Endothelial cell of umbilical vein (primary cell): ENCODE measurements at regions not wholly inside any gene's neighbourhood (a gene's known extent, or its start where the extent isn't known, plus 50 kb on each side); places are given as distances from the start of the nearest gene placed in this dataset.

Source experiments
- BruUV-seq: library from RNA; stranded (reverse); fragments of 400-500 nt; replicated peaks from 2 replicates; lab custom pipeline; 2021; lab: Mats Ljungman, UMichigan
- CTCF ChIA-PET: fragments of 300-600, 350-600 bp; sonication (Branson Sonifier 250); formaldehyde crosslinking; loops from one replicate; lab custom pipeline; 2021; ENCODE audit warnings: antibody characterized with exemption, inconsistent platforms; lab: Charles Lee
- POLR2A ChIA-PET: fragments of 300-600, 350-600 bp; sonication (Branson Sonifier 250); formaldehyde crosslinking; loops from one replicate; lab custom pipeline; 2021; ENCODE audit warnings: antibody characterized with exemption, inconsistent platforms; lab: Charles Lee
- DNase-seq: peaks from one replicate; pipeline ENCODE4 v3.0.0-alpha.2; 2011; ENCODE audit warnings: low read depth, low spot score
- FAIRE-seq: peaks from 2 replicates; lab custom pipeline; 2011; peaks lifted over from hg19 to GRCh38; lab: Jason Lieb, UNC
- H2AFZ ChIP-seq: 2 replicates; pipeline ENCODE4 v1.6.0; 2012; ENCODE audit warnings: low read depth, low read length, control low read depth, inconsistent platforms
- H3K27ac ChIP-seq: 2 replicates; pipeline ENCODE4 v1.5.1; 2011; ENCODE audit warnings: low read depth, mild to moderate bottlenecking, control low read depth, low read length, moderate library complexity; ENCODE audit not compliant: insufficient read depth
- H3K27me3 ChIP-seq, 2 experiments: 2 replicates each; pipeline versions ENCODE4 v1.6.0 to v1.6.1; 2011; ENCODE audit warnings: low read length in 2 of 2, mixed read lengths in 1 of 2; ENCODE audit not compliant: control insufficient read depth in 2 of 2, insufficient read depth in 2 of 2
- H3K36me3 ChIP-seq, 2 experiments: 2 replicates in 1 of 2; 3 replicates in 1 of 2; pipeline ENCODE4 v1.5.1; 2011; ENCODE audit warnings: low read length in 2 of 2, mild to moderate bottlenecking in 1 of 2, moderate library complexity in 1 of 2; ENCODE audit not compliant: control insufficient read depth in 2 of 2, insufficient read depth in 2 of 2; ENCODE audit errors: extremely low read depth in 1 of 2
- H3K4me1 ChIP-seq: 3 replicates; pipeline ENCODE4 v1.5.1; 2011; ENCODE audit warnings: mild to moderate bottlenecking, low read length; ENCODE audit not compliant: control insufficient read depth, insufficient read depth; ENCODE audit errors: extremely low read depth
- H3K4me2 ChIP-seq: 2 replicates; pipeline ENCODE4 v1.6.1; 2011; ENCODE audit warnings: low read length, control low read depth, mixed read lengths; ENCODE audit not compliant: insufficient read depth
- H3K4me3 ChIP-seq, 3 experiments: fragments of 200-600 bp in 1 of 3; sonication (generic), shearing (Covaris generic) in 1 of 3; replicated peaks in 1 of 3; 2 replicates each; pipeline ENCODE4 v1.5.1; 2011 to 2016; ENCODE audit warnings: control low read depth in 3 of 3, low read length in 3 of 3, mild to moderate bottlenecking in 2 of 3, inconsistent platforms in 1 of 3, low read depth in 1 of 3, moderate library complexity in 1 of 3; ENCODE audit not compliant: insufficient read depth in 1 of 3
- H3K79me2 ChIP-seq: 2 replicates; pipeline ENCODE4 v1.6.0; 2012; ENCODE audit warnings: low read length, inconsistent platforms; ENCODE audit not compliant: control insufficient read depth, insufficient read depth
- H3K9ac ChIP-seq: replicated peaks from 2 replicates; pipeline ENCODE3; 2011; ENCODE audit warnings: low read length, control low read depth; ENCODE audit not compliant: insufficient read depth; ENCODE audit errors: extremely low read depth
- H3K9me1 ChIP-seq: replicated peaks from 3 replicates; pipeline ENCODE4 v1.6.0; 2011; ENCODE audit warnings: mild to moderate bottlenecking, low read length; ENCODE audit not compliant: control insufficient read depth, insufficient read depth; ENCODE audit errors: extremely low read depth
- H3K9me3 ChIP-seq: replicated peaks from 2 replicates; pipeline ENCODE4 v1.5.1; 2012; ENCODE audit warnings: low read length, inconsistent platforms; ENCODE audit not compliant: control insufficient read depth, insufficient read depth
- H4K20me1 ChIP-seq: replicated peaks from 2 replicates; pipeline ENCODE3; 2011; ENCODE audit warnings: mild to moderate bottlenecking, low read length; ENCODE audit not compliant: control insufficient read depth, insufficient read depth; ENCODE audit errors: extremely low read depth
- EZH2 ChIP-seq: IDR thresholded peaks from 2 replicates; pipeline ENCODE4 v1.6.1; 2012; ENCODE audit warnings: borderline replicate concordance, low read depth, mild to moderate bottlenecking, moderate library complexity, low read length, inconsistent platforms; ENCODE audit not compliant: severe bottlenecking
- FOS ChIP-seq: IDR thresholded peaks from 2 replicates; pipeline ENCODE4 v1.6.1; 2011; ENCODE audit warnings: mild to moderate bottlenecking, low read length, moderate library complexity, borderline replicate concordance; ENCODE audit not compliant: insufficient read depth
- dilution Hi-C: fragments of 300-500 bp; cut with MboI; formaldehyde crosslinking; loops from one replicate; pipeline ENCODE4 v1.15.0; 2019; ENCODE audit warnings: low sequenced_read_pairs; ENCODE audit not compliant: extremely low pct_ligation_motif_present
- intact Hi-C: fragments of 100-400 bp; cut with micrococcal nuclease; formaldehyde crosslinking; loops from one replicate; pipeline ENCODE4 v1.10.0; 2022
- TF ChIP-seq, protein P1 (sequence below), 2 donors: IDR thresholded peaks; 1 replicate in 1 of 2; 2 replicates in 1 of 2; pipeline ENCODE4 v1.5.1; 2011; ENCODE audit warnings: low read length in 2 of 2, mild to moderate bottlenecking in 2 of 2, moderate library complexity in 2 of 2, control low read depth in 1 of 2, inconsistent platforms in 1 of 2, low read depth in 1 of 2; ENCODE audit not compliant: insufficient read depth in 1 of 2; ENCODE audit errors: extremely low read depth in 1 of 2

DNA sequence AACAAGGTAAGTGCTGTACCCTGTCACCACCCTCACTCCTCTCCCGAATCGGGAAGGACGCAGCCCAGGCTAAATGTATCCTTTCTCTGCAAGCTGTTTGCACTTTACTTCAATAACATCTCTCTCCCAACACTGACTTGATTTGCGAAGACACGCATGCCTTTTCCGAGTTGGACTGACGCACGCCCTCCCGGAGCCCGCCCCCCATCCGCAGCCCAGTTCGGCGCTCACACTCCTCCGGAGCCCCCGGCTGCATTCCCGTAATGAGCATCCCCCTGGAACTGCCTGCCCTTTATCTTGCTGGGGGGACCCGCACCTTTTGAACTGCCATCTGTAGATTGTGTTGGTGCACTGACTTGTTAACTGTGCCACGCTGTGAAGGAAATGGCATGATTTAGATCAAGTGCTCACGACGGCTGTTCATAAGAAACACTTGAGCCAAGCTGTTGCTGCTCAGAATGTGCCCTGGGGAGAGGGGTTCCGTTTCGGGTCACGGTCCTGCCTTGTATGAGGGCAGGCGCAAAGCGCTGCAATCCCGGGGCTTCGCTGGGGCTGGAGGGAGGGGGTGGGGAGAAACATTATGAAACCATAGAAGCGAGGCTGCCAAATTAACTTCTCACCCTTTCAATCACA, 176.6 kb upstream of the CDKN3 start:
- H3K4me2 ChIP-seq, result peak overlapping the region; percentile 32
- peak overlapping the region in 2 of 3 experiments; percentile 13 to 15 for H3K4me3 ChIP-seq
- H3K9ac ChIP-seq, result no peak overlapping the region
- TF ChIP-seq, protein P1, sequence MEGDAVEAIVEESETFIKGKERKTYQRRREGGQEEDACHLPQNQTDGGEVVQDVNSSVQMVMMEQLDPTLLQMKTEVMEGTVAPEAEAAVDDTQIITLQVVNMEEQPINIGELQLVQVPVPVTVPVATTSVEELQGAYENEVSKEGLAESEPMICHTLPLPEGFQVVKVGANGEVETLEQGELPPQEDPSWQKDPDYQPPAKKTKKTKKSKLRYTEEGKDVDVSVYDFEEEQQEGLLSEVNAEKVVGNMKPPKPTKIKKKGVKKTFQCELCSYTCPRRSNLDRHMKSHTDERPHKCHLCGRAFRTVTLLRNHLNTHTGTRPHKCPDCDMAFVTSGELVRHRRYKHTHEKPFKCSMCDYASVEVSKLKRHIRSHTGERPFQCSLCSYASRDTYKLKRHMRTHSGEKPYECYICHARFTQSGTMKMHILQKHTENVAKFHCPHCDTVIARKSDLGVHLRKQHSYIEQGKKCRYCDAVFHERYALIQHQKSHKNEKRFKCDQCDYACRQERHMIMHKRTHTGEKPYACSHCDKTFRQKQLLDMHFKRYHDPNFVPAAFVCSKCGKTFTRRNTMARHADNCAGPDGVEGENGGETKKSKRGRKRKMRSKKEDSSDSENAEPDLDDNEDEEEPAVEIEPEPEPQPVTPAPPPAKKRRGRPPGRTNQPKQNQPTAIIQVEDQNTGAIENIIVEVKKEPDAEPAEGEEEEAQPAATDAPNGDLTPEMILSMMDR (IDR thresholded peaks at IDR 0.05; ENCODE audit: extremely low read depth in 1 of 2, insufficient read depth in 1 of 2, low read depth in 1 of 2, low read length in 2 of 2), result no peak
- TF ChIP-seq EZH2 (peak; percentile 30), FOS (no peak)
- peak; percentile 66 for FAIRE-seq
- H3K36me3 ChIP-seq, result no peaks in the 10 kb centered on the region
- dilution Hi-C loops (no loop called here), intact Hi-C loops (no loop called here)
- DNase-seq, result peak; percentile 19
- H3K9me1 ChIP-seq, result no peaks in the 10 kb centered on the region
- POLR2A ChIA-PET, result no interaction called here
- no peaks in the 10 kb centered on the region for H4K20me1 ChIP-seq
- no peak overlapping the region for H3K27ac ChIP-seq
- no peaks in the 10 kb centered on the region for H3K9me3 ChIP-seq
- peak overlapping the region; percentile 69 for H2AFZ ChIP-seq
- CTCF ChIA-PET, result interaction anchor here (0.9 to 1.5 kb wide), 4 partner anchors 10 to 123 kb away, joined by 3 to 7 read pairs (median 4); no protein-coding TSS in a partner anchor
- peaks cover 9% of the 10 kb centered on the region for H3K4me1 ChIP-seq
- BruUV-seq, result no TSS peak
- H3K79me2 ChIP-seq, result no peaks in the 10 kb centered on the region
- H3K27me3 ChIP-seq, result no peaks in the 10 kb centered on the region
